ENCODE measurements at regions not wholly inside any gene's neighbourhood (a gene's known extent, or its start where the extent isn't known, plus 50 kb on each side); places are given as distances from the start of the nearest gene placed in this dataset.

GRCh38 chr16:51394421-51394820, 243.4 kb upstream of the SALL1 start:
- H3K36me3 Mint-ChIP-seq (ENCODE audit: low read depth) = no peaks in the 10 kb centered on the region
- ATAC-seq (no peak), DNase-seq (no peak)
- H3K4me3 Mint-ChIP-seq = no peak overlapping the region
- no peaks in the 10 kb centered on the region for H3K4me1 Mint-ChIP-seq
- peaks cover 4% of the 10 kb centered on the region for H3K9me3 Mint-ChIP-seq
- no peaks in the 10 kb centered on the region for H3K27me3 Mint-ChIP-seq
- no peak overlapping the region for H3K27ac Mint-ChIP-seq

- no peak for ATAC-seq
- no peak for DNase-seq
- Mint-ChIP-seq H3K27me3 (no peaks in the 10 kb centered on the region), H3K36me3 (ENCODE audit: low read depth) (no peaks in the 10 kb centered on the region), H3K9me3 (peaks cover 7% of the 10 kb centered on the region), H3K27ac (no peak overlapping the region), H3K4me3 (no peak overlapping the region), H3K4me1 (no peaks in the 10 kb centered on the region)
These were observed 242.4 kb upstream of the SALL1 start for GRCh38 chr16:51393381-51394005.

GRCh38 chr16:51392521-51393187, 241.6 kb upstream of the SALL1 start:
- ATAC-seq = no peak
- no peak for DNase-seq
- H3K9me3 Mint-ChIP-seq = peaks cover 7% of the 10 kb centered on the region
- H3K4me3 Mint-ChIP-seq = no peak overlapping the region
- no peak overlapping the region for H3K27ac Mint-ChIP-seq
- H3K27me3 Mint-ChIP-seq = no peaks in the 10 kb centered on the region
- no peaks in the 10 kb centered on the region for H3K4me1 Mint-ChIP-seq
- no peaks in the 10 kb centered on the region for H3K36me3 Mint-ChIP-seq (ENCODE audit: low read depth)

- no peak for DNase-seq
- no peaks in the 10 kb centered on the region for H3K27me3 Mint-ChIP-seq
- no peak overlapping the region for H3K27ac Mint-ChIP-seq
- no peak overlapping the region for H3K4me3 Mint-ChIP-seq
- peaks cover 7% of the 10 kb centered on the region for H3K9me3 Mint-ChIP-seq
- H3K36me3 Mint-ChIP-seq (ENCODE audit: low read depth) = no peaks in the 10 kb centered on the region
- no peak for ATAC-seq
- no peaks in the 10 kb centered on the region for H3K4me1 Mint-ChIP-seq
These were observed 240.9 kb upstream of the SALL1 start for GRCh38 chr16:51391798-51392511.

GRCh38 chr16:51390877-51391276, 239.8 kb upstream of the SALL1 start:
- Mint-ChIP-seq H3K4me1 (no peaks in the 10 kb centered on the region), H3K9me3 (peaks cover 7% of the 10 kb centered on the region), H3K27me3 (no peaks in the 10 kb centered on the region), H3K36me3 (ENCODE audit: low read depth) (no peaks in the 10 kb centered on the region), H3K27ac (no peak overlapping the region), H3K4me3 (no peak overlapping the region)
- ATAC-seq (no peak), DNase-seq (no peak)

GRCh38 chr16:51389881-51390280, 238.8 kb upstream of the SALL1 start:
- no peaks in the 10 kb centered on the region for H3K27me3 Mint-ChIP-seq
- no peaks in the 10 kb centered on the region for H3K36me3 Mint-ChIP-seq (ENCODE audit: low read depth)
- no peaks in the 10 kb centered on the region for H3K4me1 Mint-ChIP-seq
- no peak overlapping the region for H3K27ac Mint-ChIP-seq
- DNase-seq (no peak), ATAC-seq (no peak)
- H3K9me3 Mint-ChIP-seq = peaks cover 7% of the 10 kb centered on the region
- H3K4me3 Mint-ChIP-seq = no peak overlapping the region

- no peak overlapping the region for H3K27ac Mint-ChIP-seq
- no peaks in the 10 kb centered on the region for H3K4me1 Mint-ChIP-seq
- H3K9me3 Mint-ChIP-seq = peaks cover 7% of the 10 kb centered on the region
- H3K27me3 Mint-ChIP-seq = no peaks in the 10 kb centered on the region
- H3K4me3 Mint-ChIP-seq = no peak overlapping the region
- ATAC-seq (no peak), DNase-seq (no peak)
- H3K36me3 Mint-ChIP-seq (ENCODE audit: low read depth) = no peaks in the 10 kb centered on the region
These were observed 237.5 kb upstream of the SALL1 start for GRCh38 chr16:51388516-51388951.

GRCh38 chr16:51383909-51384308, 232.8 kb upstream of the SALL1 start:
- H3K4me1 Mint-ChIP-seq = no peaks in the 10 kb centered on the region
- ATAC-seq = no peak
- H3K9me3 Mint-ChIP-seq = peaks cover 4% of the 10 kb centered on the region
- H3K27me3 Mint-ChIP-seq = no peaks in the 10 kb centered on the region
- H3K4me3 Mint-ChIP-seq = no peak overlapping the region
- no peak for DNase-seq
- H3K36me3 Mint-ChIP-seq (ENCODE audit: low read depth) = no peaks in the 10 kb centered on the region
- no peak overlapping the region for H3K27ac Mint-ChIP-seq

GRCh38 chr16:51382940-51383339, 231.9 kb upstream of the SALL1 start:
- Mint-ChIP-seq H3K36me3 (ENCODE audit: low read depth) (no peaks in the 10 kb centered on the region), H3K4me1 (no peaks in the 10 kb centered on the region), H3K9me3 (peaks cover 4% of the 10 kb centered on the region), H3K27me3 (no peaks in the 10 kb centered on the region), H3K27ac (no peak overlapping the region), H3K4me3 (no peak overlapping the region)
- DNase-seq (no peak), ATAC-seq (no peak)

GRCh38 chr16:51382211-51382610, 231.1 kb upstream of the SALL1 start:
- H3K4me1 Mint-ChIP-seq = no peaks in the 10 kb centered on the region
- H3K9me3 Mint-ChIP-seq = peaks cover 4% of the 10 kb centered on the region
- no peak overlapping the region for H3K4me3 Mint-ChIP-seq
- ATAC-seq (no peak), DNase-seq (no peak)
- H3K27me3 Mint-ChIP-seq = no peaks in the 10 kb centered on the region
- H3K36me3 Mint-ChIP-seq (ENCODE audit: low read depth) = no peaks in the 10 kb centered on the region
- no peak overlapping the region for H3K27ac Mint-ChIP-seq

- DNase-seq (no peak), ATAC-seq (no peak)
- Mint-ChIP-seq H3K4me1 (no peaks in the 10 kb centered on the region), H3K9me3 (peaks cover 4% of the 10 kb centered on the region), H3K4me3 (no peak overlapping the region), H3K36me3 (ENCODE audit: low read depth) (no peaks in the 10 kb centered on the region), H3K27me3 (no peaks in the 10 kb centered on the region), H3K27ac (no peak overlapping the region)
These were observed 225.0 kb upstream of the SALL1 start for GRCh38 chr16:51376080-51376479.

- H3K27me3 Mint-ChIP-seq = no peaks in the 10 kb centered on the region
- ATAC-seq = no peak
- H3K4me1 Mint-ChIP-seq = no peaks in the 10 kb centered on the region
- no peak overlapping the region for H3K4me3 Mint-ChIP-seq
- H3K36me3 Mint-ChIP-seq (ENCODE audit: low read depth) = no peaks in the 10 kb centered on the region
- peaks cover 4% of the 10 kb centered on the region for H3K9me3 Mint-ChIP-seq
- H3K27ac Mint-ChIP-seq = no peak overlapping the region
- DNase-seq = no peak
These were observed 223.7 kb upstream of the SALL1 start for GRCh38 chr16:51374790-51375189.

- Mint-ChIP-seq H3K27me3 (no peaks in the 10 kb centered on the region), H3K9me3 (peaks cover 4% of the 10 kb centered on the region), H3K4me3 (no peak overlapping the region), H3K4me1 (no peaks in the 10 kb centered on the region), H3K36me3 (ENCODE audit: low read depth) (no peaks in the 10 kb centered on the region), H3K27ac (no peak overlapping the region)
- DNase-seq (no peak), ATAC-seq (no peak)
These were observed 223.3 kb upstream of the SALL1 start for GRCh38 chr16:51374346-51374745.

GRCh38 chr16:51365715-51366114, 214.6 kb upstream of the SALL1 start:
- H3K9me3 Mint-ChIP-seq = peaks cover 4% of the 10 kb centered on the region
- no peak overlapping the region for H3K4me3 Mint-ChIP-seq
- H3K36me3 Mint-ChIP-seq (ENCODE audit: low read depth) = no peaks in the 10 kb centered on the region
- H3K4me1 Mint-ChIP-seq = no peaks in the 10 kb centered on the region
- H3K27me3 Mint-ChIP-seq = peaks cover 3% of the 10 kb centered on the region
- DNase-seq (no peak), ATAC-seq (no peak)
- H3K27ac Mint-ChIP-seq = no peak overlapping the region
